GM18951 (cell line): ENCODE measurements at regions not wholly inside any gene's neighbourhood (a gene's known extent, or its start where the extent isn't known, plus 50 kb on each side); places are given as distances from the start of the nearest gene placed in this dataset.

Experiments used
- POLR2A ChIP-seq: IDR thresholded peaks from 4 replicates; pipeline ENCODE4 v1.6.1; 2011; ENCODE audit warnings: mild to moderate bottlenecking; ENCODE audit not compliant: insufficient read length, insufficient read depth; ENCODE audit errors: extremely low read depth
- in situ Hi-C: fragments of 300-500 bp; cut with MboI; formaldehyde crosslinking; loops from one replicate; pipeline ENCODE4 v1.12.0; 2022; ENCODE audit warnings: low sequenced_read_pairs, mixed read lengths, inconsistent platforms; ENCODE audit not compliant: unreplicated experiment

DNA sequence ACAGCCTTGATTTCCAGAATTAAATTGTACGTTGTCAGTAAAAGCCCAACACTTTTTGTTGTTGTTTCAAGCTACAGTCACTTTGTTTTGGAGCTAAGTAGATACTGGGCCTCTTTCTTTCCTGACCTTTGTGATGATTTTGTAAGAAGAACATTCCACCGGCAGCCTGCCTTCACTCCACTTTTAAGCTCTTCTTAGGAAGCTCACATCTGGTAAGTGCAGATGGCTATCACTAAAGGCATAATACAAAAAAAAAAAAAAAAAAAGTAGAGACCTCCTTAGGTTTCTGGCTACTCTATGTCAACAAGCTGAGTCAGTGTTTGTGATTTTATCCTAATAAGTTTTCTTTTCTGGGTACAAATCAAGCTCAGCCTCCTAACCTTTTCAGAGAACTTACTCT lies 1922.1 kb upstream of the WWC1 start:
- no peak for TF ChIP-seq POLR2A
- in situ Hi-C loops, result no loop called here

DNA sequence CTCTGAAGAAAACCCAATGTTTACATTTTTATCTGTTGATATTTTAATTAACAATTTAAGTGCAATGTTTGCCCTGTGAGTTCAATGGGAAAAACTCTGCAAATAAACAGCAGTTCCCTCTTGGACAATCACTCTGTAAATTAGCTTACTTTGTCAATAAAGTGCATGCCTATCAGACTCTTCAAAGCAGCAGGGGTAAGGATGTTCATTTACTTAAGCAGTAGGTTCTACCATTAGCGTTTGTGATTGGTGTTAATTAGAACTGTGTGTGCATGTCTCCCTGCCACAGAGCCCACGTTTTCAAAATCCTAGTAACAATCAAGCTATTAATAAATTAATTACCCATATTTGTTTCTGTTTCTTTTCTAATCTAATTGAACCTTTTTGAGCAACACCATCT lies 1921.6 kb upstream of the WWC1 start:
- TF ChIP-seq POLR2A, result no peak
- in situ Hi-C loops, result no loop called here

DNA sequence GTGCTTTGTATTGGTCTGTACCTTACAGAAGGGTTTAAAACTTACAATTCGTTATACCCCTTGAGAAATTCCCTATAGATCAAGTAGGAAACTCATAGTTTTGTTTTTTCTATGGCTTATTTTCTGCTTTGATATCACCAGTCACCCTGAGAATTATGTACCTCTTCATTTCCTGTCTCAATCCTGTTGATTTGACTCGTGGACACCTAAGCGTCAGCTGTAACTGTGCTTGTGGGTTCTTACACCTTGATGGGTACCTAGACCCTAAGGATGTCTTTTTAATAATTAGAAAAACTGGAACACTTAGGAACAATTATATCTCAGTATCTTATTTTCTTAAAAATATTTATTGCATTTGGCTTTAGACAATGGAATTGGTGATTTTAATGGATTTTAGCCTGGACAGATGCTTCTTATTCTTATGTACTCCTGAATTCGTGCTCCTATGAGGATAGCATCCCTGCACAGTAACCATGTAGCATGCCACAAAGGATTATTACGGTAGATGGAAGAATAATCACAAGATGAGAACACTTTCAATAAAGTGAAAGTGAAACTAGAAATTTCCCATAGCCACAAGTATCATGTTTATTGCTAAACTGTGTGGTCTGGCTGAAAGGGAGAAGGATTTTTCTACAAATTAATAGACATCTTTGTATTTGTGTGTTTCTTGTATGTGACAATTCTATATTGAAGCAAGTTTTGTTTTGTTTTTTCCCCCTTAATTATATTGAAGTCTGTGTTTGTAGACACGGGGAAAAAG lies 1920.3 kb upstream of the WWC1 start:
- in situ Hi-C loops, result no loop called here
- no peak for TF ChIP-seq POLR2A

DNA sequence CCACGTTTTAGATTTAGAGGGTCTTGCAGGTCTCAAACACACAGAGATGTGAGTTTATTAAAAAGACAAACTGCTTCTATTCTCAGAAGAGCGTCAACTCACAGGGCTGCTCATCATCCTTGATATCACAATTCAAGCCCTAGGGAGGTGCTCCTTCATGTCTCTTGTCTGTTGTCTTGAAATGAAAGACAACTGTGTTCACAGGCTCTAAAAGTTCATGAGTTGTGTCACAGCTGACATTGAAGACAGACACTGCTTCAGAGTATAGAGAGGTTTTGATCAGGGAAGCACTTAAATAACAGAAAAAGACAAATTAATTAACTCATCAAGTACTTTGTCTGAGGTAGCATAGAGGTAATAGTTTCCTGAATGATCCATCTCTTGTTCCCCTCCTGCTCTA lies 1917.6 kb upstream of the WWC1 start:
- no peak for TF ChIP-seq POLR2A
- in situ Hi-C loops, result no loop called here

DNA sequence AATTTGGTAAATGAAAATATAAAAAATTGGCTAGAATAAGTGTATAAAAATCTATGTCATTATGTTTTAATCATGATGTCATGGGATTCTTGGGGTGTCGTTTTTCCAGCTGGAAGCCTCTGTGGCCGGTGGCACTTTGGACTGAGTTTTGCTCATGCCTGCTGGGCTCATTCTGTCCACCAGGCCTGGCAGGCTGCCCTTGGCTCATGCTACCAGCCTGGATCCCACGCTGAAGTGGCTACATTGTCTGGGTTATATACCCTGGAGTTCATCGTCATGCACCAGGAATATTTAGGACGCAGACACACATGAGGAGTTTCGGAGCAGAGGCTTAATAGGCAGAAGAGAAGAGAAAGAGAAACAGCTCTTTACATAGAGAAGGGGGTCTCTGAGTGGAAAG lies 1913.7 kb upstream of the WWC1 start:
- in situ Hi-C loops, result no loop called here
- TF ChIP-seq POLR2A, result no peak

DNA sequence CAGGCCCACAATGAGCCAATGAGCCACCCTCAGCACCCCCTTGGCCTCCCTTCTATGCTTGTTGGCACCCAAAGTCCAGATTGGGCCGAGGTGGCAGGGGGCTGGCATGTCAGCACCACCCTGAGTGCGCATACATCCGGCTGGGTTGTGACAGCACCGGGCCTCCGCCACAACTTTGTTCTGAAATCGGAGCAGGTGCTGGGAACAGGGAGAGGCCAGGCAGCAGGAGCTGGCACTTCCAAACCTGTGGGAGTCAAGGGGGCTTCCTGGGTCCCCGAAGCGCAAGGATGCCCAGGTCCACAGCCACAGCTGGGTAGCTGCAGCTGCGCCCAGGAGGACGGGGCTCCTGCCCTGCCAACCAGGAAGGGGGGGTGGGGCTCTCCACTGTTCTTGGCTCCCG lies 1911.9 kb upstream of the WWC1 start:
- no peak for TF ChIP-seq POLR2A
- in situ Hi-C loops, result no loop called here

DNA sequence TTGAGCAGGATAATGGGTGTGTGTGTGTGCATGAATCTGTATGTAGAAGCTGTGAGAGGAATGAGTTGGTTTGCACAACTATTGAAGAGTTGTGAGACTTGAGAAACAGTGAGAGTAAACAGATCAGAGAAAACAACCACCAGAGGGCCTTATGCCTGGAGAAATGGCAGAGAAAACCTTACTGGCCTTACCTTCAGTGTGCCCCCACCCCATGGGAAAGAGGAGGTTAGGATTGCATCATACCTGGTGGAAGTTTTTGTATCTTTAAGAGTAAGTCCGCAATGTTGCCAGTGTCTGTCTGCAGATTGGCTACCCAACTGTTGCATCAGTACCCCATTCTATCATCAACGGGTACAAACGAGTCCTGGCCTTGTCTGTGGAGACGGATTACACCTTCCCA lies 1909.4 kb upstream of the WWC1 start:
- in situ Hi-C loops, result no loop called here
- TF ChIP-seq POLR2A, result no peak

DNA sequence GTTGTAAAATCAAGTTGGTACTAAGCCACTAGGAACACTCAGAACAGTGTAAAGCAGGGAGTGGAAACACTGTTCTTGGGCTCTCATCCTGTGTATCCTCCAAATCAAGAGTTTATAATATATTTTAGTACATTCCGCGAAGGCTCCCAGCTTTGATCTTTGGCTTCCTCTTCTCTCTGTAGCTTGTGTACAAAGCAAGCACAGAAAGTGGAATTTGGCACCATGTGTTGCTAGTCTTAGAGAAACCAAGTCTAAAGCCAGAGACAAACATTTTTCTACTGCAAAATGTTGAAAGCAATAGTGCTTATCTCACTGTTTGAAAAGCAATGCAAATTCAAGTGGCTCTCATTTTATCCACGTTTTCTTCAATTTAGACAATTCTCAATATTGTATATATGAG lies 1893.3 kb upstream of the WWC1 start:
- in situ Hi-C loops, result no loop called here
- TF ChIP-seq POLR2A, result no peak

DNA sequence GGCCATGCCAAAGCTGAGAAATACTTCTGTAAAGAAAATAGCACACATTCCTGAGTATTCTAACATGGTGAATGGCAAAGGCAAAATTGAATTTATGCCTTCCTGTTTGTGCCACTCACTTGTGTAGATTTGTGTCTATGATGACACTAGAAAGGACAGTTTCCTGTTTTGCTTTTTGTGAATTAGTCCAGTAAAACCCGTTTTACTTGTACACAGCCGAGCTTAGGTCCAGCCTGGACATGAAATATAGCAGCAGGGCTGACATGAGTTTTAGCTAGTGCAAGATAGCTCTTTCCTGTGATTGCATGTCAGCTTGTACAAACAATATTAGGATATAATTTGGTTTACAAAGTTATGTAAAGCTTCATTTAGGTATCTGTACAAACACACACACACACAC lies 1891.7 kb upstream of the WWC1 start:
- in situ Hi-C loops, result no loop called here
- TF ChIP-seq POLR2A, result no peak

DNA sequence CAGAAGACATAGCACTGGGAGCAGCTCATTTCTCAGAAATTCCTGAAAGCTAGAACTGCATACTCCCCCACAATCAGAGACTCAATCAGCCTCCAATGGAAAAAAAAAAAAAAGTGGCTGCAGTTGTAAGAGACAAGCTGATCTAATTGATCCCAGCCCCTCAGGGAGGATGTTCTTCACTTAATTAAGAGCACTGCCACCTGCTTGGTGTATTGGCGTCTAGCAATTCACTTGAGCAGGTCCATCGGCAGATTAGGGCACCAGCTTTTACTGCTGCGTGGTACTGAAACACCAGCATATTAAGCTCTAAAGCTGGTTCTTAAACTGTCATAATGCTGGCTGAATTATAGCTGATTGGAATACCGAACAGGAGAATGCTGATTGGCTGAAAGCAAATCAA lies 1890.1 kb upstream of the WWC1 start:
- TF ChIP-seq POLR2A, result no peak
- in situ Hi-C loops, result no loop called here

DNA sequence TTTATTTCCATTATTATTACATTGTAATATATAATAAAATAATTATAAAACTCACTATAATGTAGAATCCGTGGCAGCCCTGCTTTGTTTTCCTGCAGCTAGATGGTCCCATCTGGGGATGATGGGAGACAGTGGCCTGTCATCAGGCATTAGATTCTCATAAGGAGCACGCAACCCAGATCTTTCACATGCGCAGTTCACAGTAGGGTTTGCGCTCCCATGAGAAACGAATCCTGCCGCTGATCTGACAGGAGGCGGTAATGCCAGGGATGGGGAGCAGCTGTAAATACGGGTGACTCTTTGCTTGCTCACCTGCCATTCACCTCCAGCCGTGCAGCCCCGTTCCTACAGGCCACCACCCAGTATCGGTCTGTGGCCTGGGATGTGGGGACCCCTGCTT lies 1879.3 kb upstream of the WWC1 start:
- TF ChIP-seq POLR2A, result no peak
- in situ Hi-C loops, result no loop called here

DNA sequence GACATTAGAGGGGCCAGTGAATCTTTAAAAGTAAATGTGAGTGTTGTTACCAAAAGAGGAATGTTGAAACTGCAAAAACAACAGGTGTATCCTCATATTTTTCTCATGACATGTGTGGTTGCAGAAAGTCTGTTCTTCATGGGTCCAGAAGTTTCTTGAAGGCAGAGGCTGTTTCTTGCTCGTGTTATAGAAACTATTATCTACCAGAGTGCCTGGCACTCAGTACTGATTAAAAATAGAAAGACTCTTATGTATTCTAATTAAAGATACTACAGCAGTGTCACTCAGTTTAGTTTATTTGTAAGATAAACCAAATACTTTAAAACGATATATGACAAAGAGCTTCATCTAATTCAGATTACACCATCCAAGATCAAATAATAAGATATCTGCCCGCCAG lies 1864.2 kb upstream of the WWC1 start:
- in situ Hi-C loops, result no loop called here
- TF ChIP-seq POLR2A, result no peak

DNA sequence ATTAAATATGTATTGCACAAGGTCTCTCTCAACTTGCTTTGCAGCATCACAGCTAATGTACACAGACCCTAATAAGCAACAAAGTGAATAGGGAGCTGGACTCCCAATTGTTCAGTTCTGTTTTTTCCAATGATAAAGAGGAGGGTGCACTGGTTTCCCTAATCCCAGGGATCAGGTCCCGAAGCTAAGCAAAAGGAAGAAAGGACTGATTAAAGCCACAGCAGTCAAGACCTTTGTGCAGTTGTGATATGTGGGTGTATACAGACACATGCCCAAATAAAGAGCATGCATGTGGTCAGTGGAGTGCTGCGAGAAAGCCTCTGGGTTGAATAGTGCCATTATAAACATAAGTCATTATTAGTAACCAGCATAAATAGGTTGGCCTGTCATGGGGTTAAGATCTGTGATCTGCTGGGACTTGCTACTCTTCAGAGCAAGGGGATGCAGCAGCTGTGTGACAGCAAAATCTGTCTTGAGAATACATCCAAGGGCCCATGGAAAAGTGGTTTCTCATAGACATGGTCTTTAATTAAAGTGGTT lies 1863.1 kb upstream of the WWC1 start:
- in situ Hi-C loops, result no loop called here
- no peak for TF ChIP-seq POLR2A

DNA sequence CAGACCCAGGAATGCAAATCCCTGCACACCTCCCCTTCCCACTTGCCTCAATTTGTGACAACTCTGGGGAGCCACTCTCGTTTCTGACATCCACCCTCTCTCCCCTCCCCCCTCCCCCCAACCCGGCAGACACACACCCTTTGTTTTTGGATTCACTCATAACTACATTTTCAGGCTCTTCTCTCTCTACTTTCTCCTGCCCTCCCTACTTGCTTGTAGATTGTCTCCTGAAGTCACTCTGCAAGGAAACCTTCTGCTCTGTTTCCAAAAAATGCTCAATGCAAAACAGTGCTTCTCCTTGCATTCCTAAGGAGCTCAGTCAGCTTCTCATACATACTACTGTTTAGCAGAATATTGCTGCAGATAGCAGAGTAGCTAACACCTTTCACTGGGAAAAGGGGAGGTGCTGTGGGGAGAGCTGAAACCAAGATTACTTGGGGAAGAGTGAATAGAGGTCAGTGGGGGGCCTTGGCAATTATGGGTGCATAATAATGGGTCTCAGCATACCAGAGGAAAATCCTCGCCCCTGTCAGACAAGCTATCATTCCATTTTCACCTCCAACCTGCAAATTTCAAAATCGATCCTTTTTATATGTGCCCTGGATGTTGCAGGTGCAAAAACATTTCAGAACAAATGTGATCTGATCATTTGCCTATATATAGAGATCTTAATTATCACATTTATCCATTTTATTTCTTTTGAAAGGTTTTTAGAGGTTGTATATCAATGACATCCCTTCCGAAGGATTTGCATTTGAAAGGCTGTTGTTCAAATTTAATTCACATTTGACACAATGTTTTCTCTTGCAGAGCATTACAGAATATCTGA lies 1860.7 kb upstream of the WWC1 start:
- TF ChIP-seq POLR2A, result no peak
- in situ Hi-C loops, result no loop called here
